Peyer's patch (tissue), 4 donors: ENCODE measurements at regions not wholly inside any gene's neighbourhood (a gene's known extent, or its start where the extent isn't known, plus 50 kb on each side); places are given as distances from the start of the nearest gene placed in this dataset.

Experiments used
- POLR2A ChIP-seq, 2 donors: fragments of 450-650 bp; IDR thresholded peaks; one replicate each; pipeline ENCODE4 v1.5.1; 2017; ENCODE audit warnings: antibody characterized with exemption in 2 of 2, mild to moderate bottlenecking in 2 of 2, moderate library complexity in 2 of 2
- TF ChIP-seq, protein P1 (sequence below), 6 experiments: fragments of 450-650 bp in 4 of 6; fragments of 200-600 bp in 2 of 6; sonication (generic) in 1 of 6; IDR thresholded peaks; one replicate each; pipeline ENCODE4 v1.5.1; 2017 to 2019; ENCODE audit warnings: antibody characterized with exemption in 6 of 6, mild to moderate bottlenecking in 3 of 6, moderate library complexity in 1 of 6

DNA sequence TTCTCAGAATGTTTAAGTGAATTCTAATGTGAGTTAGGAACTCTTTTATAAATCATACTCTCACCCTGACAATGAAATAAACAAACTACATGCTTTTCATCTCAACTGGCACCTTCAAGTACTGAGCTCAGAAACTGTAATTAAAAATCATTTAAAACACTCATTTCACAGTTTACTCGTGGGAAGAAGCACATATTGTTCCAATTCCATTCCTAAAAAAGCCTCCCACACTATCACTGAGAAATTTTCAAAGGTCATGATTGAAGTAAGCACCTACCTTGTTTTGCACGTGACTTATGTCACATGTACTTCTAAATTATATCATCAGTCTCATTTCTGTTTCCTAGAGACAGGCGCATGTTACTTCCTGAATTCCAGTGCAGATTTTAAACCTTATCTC is 678.1 kb upstream of the SLC8A1 start:
- TF ChIP-seq, protein P1, sequence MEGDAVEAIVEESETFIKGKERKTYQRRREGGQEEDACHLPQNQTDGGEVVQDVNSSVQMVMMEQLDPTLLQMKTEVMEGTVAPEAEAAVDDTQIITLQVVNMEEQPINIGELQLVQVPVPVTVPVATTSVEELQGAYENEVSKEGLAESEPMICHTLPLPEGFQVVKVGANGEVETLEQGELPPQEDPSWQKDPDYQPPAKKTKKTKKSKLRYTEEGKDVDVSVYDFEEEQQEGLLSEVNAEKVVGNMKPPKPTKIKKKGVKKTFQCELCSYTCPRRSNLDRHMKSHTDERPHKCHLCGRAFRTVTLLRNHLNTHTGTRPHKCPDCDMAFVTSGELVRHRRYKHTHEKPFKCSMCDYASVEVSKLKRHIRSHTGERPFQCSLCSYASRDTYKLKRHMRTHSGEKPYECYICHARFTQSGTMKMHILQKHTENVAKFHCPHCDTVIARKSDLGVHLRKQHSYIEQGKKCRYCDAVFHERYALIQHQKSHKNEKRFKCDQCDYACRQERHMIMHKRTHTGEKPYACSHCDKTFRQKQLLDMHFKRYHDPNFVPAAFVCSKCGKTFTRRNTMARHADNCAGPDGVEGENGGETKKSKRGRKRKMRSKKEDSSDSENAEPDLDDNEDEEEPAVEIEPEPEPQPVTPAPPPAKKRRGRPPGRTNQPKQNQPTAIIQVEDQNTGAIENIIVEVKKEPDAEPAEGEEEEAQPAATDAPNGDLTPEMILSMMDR (IDR thresholded peaks at IDR 0.05): no peak
- no peak for TF ChIP-seq POLR2A (IDR thresholded peaks at IDR 0.05)
